Left cardiac atrium (tissue), 4 donors: ENCODE measurements at regions not wholly inside any gene's neighbourhood (a gene's known extent, or its start where the extent isn't known, plus 50 kb on each side); places are given as distances from the start of the nearest gene placed in this dataset.
A peak's percentile ranks its signal among the peaks of the same experiment; 100 is the strongest.

ENCODE experiments used
- ATAC-seq, 2 donors: fragments of 200-7000 bp; cut with Tn5 transposase; one replicate each; pipeline ENCODE4 v1.9.1; 2020; ENCODE audit warnings: mild to moderate bottlenecking in 2 of 2, moderate library complexity in 2 of 2
- DNase-seq: peaks from one replicate; pipeline ENCODE4 v3.0.0-alpha.2; 2020
- intact Hi-C, 2 donors: fragments of 100-400 bp; cut with DNase I; formaldehyde crosslinking; loops; one replicate each; pipeline versions ENCODE4 v1.14.1 to v1.15.1; 2022 to 2023
- donor health status: DM: no; HTN: yes; CAD: no.
- donor health status: DM: no; HTN: yes; CAD: no; lungs with severe emphysema.
- donor health status: DM: yes; HTN: yes; CAD: no.
- donor health status: Dilated cardiomyopathy.

GRCh38 chr18:6465281-6465680 is 50.6 kb upstream of the L3MBTL4 start:
- ATAC-seq (no peak), DNase-seq (no peak)
- intact Hi-C loops: no loop called here

DNA sequence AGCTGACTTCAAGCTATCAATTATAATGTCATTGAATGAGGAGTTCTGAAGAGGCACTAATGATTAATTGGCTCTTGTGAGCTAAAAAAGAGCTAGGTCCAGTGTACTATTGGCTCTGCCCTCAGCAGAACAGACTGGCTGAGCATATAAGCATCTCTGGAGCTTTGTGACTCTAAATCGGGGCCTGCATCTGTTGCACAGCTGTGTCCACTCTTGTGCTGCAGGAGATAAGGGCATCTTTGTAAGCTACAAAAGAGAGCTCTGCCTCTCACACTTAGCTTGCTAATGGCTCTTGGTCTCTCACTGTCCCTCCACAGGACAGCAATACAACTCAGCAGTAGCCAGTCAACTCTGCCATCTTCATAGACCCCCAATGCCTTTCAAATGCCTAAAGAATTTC is 61.5 kb upstream of the L3MBTL4 start:
- ATAC-seq (no peak), DNase-seq (no peak)
- intact Hi-C loops: loop anchor here in 1 of 2 donors (10.0 kb wide), 1 partner anchor 361 kb away; no protein-coding TSS in a partner anchor

GRCh38 chr18:6476880-6477279 is 62.2 kb upstream of the L3MBTL4 start:
- intact Hi-C loops: loop anchor here in 1 of 2 donors (10.0 kb wide), 1 partner anchor 362 kb away; no protein-coding TSS in a partner anchor
- ATAC-seq (no peak), DNase-seq (no peak)

- ATAC-seq (no peak), DNase-seq (no peak)
- intact Hi-C loops: loop anchor here in 1 of 2 donors (10.0 kb wide), 1 partner anchor 363 kb away; no protein-coding TSS in a partner anchor
Measured at GRCh38 chr18:6478121-6478520, 63.4 kb upstream of the L3MBTL4 start.

GRCh38 chr18:6479699-6480098 is 65.0 kb upstream of the L3MBTL4 start:
- intact Hi-C loops: loop anchor here (5.0 to 10.0 kb wide), 3 partner anchors 365 to 612 kb away; no protein-coding TSS in a partner anchor
- ATAC-seq (no peak), DNase-seq (no peak)

DNA sequence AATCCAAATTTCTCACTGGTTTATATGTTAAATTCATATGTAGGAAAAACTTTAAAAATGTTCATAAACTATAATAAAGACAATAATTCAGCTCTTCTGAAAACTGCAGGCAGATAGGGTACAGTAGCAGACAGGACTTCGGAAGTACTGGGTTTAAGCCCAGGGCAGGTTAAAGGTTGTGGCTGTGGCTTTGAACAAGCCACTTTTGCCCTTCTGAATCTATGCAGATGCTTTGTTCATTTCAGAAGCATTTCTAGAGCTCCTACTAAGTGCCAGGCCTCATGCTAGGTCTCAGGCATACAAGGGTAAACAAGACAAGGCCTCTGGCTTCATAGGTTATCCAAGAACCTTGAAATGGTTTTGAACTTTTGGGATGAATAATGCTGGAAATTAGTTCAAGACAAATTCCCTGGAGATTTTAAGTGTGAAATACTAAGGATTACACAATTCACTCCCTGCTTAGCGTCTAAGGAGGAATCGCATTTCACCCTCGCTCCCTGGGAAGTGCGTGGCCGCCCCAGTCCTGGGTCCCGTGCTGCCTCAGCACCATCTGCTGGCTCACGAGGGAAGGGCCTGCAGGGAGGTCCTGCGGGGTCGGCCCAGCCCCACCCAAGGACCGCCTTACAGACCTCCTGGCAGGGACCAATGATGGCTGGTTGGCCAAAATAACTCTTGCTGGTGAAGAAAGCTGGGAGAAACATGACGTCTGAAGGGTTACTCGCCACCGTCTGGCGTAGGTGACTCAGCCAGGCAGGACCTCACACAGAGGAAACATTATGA is 67.7 kb upstream of the L3MBTL4 start:
- peak; percentile 99 to 100 for ATAC-seq
- peak; percentile 86 for DNase-seq
- intact Hi-C loops: loop anchor here (5.0 to 10.0 kb wide), 2 partner anchors 608 to 615 kb away; no protein-coding TSS in a partner anchor

DNA sequence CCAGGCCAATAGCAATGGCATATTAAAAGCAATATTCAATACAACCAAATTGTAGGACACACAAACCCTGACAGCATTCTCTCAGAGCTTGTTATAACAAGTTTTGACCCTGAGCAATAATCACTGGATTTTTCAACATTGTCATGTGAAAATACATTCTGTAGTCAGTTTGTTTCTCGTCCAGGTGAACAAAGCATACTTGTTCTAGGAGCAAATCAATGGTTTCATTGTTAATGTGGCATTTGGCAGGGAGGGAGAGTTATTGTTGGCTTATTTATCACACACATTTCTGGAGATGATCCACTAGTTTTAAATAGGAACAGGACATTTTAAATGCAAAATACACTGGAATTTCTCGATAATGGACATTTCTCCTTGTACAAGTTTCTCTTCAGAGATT is 69.9 kb upstream of the L3MBTL4 start:
- DNase-seq (no peak), ATAC-seq (no peak)
- intact Hi-C loops: loop anchor here (5.0 to 10.0 kb wide), 2 partner anchors 610 to 617 kb away; no protein-coding TSS in a partner anchor

- ATAC-seq (no peak), DNase-seq (no peak)
- intact Hi-C loops: loop anchor here in 1 of 2 donors (10.0 kb wide), 1 partner anchor 612 kb away; no protein-coding TSS in a partner anchor
Measured at GRCh38 chr18:6486313-6486712, 71.6 kb upstream of the L3MBTL4 start.

DNA sequence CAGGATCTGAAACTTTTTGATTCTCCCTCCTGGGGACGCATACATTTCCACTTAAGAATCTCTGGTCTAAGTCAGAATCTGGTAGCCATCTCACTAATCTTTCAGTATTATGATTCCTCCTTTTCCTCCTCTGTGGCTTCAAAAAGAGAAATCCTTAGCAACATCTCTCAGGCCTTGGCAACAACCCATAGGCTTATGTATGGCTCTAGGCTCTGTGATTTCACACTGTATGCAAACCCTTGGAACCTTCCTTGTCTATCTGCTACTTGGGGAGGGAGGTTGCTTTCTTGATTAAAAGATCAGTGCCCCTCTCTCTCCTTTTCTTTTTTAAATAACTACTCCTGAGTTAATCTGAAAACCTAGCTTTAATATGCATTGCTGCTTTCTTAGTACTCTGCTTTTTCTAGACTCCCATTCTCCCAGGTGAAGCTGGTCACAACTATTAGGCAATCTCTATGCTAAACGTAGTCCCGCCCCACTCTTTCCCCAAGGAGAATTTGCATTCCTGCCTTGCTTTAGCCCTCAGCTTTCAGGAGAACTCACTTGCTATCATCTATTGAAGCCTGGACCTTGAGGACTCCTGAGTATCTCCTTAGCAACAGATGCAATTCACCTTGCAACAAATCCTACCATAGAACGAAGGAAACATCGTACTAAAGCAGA is 72.2 kb upstream of the L3MBTL4 start:
- intact Hi-C loops: loop anchor here in 1 of 2 donors (10.0 kb wide), 1 partner anchor 612 kb away; no protein-coding TSS in a partner anchor
- DNase-seq (no peak), ATAC-seq (no peak)

- intact Hi-C loops: loop anchor here in 1 of 2 donors (10.0 kb wide), 1 partner anchor 613 kb away; no protein-coding TSS in a partner anchor
- ATAC-seq (no peak), DNase-seq (no peak)
Measured at GRCh38 chr18:6487968-6488367, 73.3 kb upstream of the L3MBTL4 start.

- DNase-seq (no peak), ATAC-seq (no peak)
- intact Hi-C loops: loop anchor here in 1 of 2 donors (10.0 kb wide), 1 partner anchor 614 kb away; no protein-coding TSS in a partner anchor
Measured at GRCh38 chr18:6488956-6489355, 74.2 kb upstream of the L3MBTL4 start.

DNA sequence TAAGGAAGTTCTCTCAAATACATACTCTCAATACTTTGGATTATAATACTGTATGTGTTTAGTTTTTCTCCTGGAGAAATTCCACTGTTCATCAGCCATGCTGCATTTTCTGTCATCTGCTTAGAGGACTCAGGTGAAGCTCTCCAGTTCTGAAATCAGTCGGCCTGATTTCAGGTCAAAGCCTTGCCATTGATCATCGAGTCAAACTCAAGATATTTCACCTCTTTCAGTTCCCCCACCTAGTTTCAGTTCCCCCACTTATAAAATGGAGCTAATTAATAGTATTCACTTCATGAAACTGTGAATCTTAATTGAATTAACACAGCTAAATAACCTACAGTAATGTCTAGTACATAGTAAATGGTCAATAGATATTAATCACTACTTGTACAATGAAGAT is 75.3 kb upstream of the L3MBTL4 start:
- intact Hi-C loops: loop anchor here in 1 of 2 donors (10.0 kb wide), 1 partner anchor 615 kb away; no protein-coding TSS in a partner anchor
- ATAC-seq (no peak), DNase-seq (no peak)

GRCh38 chr18:6493194-6493593 is 78.5 kb upstream of the L3MBTL4 start:
- DNase-seq (no peak), ATAC-seq (no peak)
- intact Hi-C loops: no loop called here

- DNase-seq (no peak), ATAC-seq (no peak)
- intact Hi-C loops: no loop called here
Measured at GRCh38 chr18:6495536-6495935, 80.8 kb upstream of the L3MBTL4 start.

DNA sequence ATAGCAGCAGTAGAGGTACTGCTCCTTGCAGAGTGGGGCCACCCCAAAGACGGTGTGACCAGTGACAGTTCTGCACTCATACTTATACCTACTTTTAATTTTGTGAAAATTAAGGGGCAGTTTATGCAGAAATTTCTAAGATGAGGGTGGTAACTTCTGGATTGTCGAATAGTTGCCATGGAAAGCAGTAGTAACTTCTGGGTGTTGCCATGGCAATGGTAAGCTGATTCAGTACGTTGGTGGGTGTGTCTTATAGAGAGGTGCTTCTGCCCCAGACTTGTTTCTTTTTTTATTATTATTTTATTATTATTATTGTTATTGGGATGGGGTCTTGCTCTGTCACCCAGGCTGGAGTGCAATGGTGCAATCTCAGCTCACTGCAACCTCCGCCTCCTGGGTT is 82.8 kb upstream of the L3MBTL4 start:
- no peak for ATAC-seq
- intact Hi-C loops: no loop called here
- no peak for DNase-seq

GRCh38 chr18:6498289-6498856 is 83.7 kb upstream of the L3MBTL4 start:
- DNase-seq (no peak), ATAC-seq (no peak)
- intact Hi-C loops: no loop called here

DNA sequence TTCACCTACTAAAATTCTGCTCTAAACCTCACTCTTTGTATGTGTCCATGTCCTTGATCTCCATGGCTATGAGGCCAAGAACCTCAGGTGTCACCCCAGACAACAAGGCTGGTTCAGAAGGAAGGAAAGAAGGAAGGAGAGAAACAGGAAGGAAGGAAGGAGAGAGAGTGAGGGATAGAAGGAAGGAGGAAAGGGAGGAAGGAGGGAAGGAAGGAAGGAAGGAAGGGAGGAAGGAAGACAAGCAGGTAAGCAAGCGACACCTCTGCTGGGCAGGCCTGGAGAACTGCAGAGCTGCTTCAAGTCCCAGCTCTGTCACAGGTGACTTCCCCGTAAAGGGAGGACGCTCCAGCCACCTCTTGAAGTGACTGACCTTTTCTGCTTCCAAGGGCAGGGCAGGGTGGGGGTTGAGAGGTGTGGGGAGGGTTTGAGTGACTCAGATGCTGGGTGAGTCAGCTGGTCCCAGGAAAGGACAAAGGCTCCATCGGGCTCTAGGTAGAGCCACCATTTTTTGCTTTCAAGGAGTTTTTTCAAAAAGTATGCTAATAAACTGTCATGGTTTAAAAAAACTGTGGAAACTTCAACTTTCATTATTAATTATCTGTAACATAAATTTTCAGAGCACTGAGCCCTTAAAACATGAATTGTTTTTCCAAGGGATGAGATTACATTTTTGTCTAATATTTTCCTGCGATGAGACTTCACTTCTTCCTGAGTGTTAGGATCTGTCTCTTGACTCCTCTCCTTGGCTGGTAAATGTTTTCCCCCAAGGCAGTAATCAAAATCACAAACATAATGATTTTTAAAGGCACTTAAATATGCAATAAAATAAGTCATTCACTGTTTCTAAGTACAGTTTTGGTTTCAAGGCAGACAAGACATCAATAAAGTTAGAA is 90.1 kb upstream of the L3MBTL4 start:
- intact Hi-C loops: no loop called here
- ATAC-seq: no peak
- no peak for DNase-seq

- DNase-seq (no peak), ATAC-seq (no peak)
- intact Hi-C loops: no loop called here
Measured at GRCh38 chr18:6505498-6505875, 90.8 kb upstream of the L3MBTL4 start.

GRCh38 chr18:6509417-6509816 is 94.7 kb upstream of the L3MBTL4 start:
- intact Hi-C loops: no loop called here
- DNase-seq (no peak), ATAC-seq (no peak)
